Chondrocyte (in vitro differentiated cells): ENCODE measurements at regions not wholly inside any gene's neighbourhood (a gene's known extent, or its start where the extent isn't known, plus 50 kb on each side); places are given as distances from the start of the nearest gene placed in this dataset.
"Not testable (repeated sequence)": the region's sequence is repeated elsewhere in the genome, so short reads cannot be mapped to it uniquely, and the experiment has no call there.

ENCODE experiments used
- DNase-seq: peaks from one replicate; pipeline ENCODE4 v3.0.0; 2021; ENCODE audit warnings: mixed read lengths, low spot score
- H3K27ac Mint-ChIP-seq: one replicate; pipeline ENCODE4 v1.8.0; 2021; ENCODE audit warnings: mild to moderate bottlenecking, moderate library complexity, mixed read lengths; ENCODE audit not compliant: unreplicated experiment
- H3K27me3 Mint-ChIP-seq: 2 replicates; pipeline ENCODE4 v1.8.0; 2021; ENCODE audit warnings: low read depth, mixed read lengths
- H3K36me3 Mint-ChIP-seq: 2 replicates; pipeline ENCODE4 v1.8.0; 2021; ENCODE audit warnings: low read depth, mixed read lengths
- H3K4me1 Mint-ChIP-seq: 2 replicates; pipeline ENCODE4 v1.8.0; 2021; ENCODE audit warnings: low read depth, mild to moderate bottlenecking, mixed read lengths
- H3K4me3 Mint-ChIP-seq: one replicate; pipeline ENCODE4 v1.8.0; 2021; ENCODE audit warnings: mild to moderate bottlenecking, moderate library complexity, mixed read lengths; ENCODE audit not compliant: unreplicated experiment
- H3K9me3 Mint-ChIP-seq: 2 replicates; pipeline ENCODE4 v1.8.0; 2021; ENCODE audit warnings: low read depth, mixed read lengths
- TF ChIP-seq, protein P1 (sequence below): fragments of 200-600 bp; sonication (generic); IDR thresholded peaks from 2 replicates; pipeline ENCODE4 v1.5.0; 2021; ENCODE audit warnings: antibody characterized with exemption, mild to moderate bottlenecking, moderate library complexity

DNA sequence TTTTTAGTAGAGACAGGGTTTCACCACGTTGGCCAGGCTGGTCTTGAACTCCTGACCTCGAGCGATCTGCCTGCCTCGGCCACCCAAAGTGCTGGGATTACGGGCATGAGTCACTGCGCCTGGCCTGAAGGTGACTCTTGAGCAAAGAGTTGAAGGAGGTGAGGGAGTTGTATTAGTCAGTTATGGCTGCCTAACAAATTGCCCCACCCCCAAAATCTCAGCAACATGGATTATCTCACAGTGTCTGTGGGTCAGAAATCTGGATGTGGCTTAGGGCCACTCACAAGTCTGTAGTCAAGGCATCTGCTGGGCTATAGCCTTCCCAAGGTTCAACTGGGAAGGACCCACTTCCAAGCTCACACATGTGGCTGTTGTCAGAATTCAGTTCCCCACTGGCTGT is 52.8 kb upstream of the ADGRE5 start:
- Mint-ChIP-seq H3K4me1 (peaks cover 7% of the 10 kb centered on the region), H3K9me3 (no peaks in the 10 kb centered on the region), H3K27me3 (no peaks in the 10 kb centered on the region), H3K4me3 (no peak overlapping the region), H3K36me3 (no peaks in the 10 kb centered on the region), H3K27ac (no peak overlapping the region)
- TF ChIP-seq, protein P1, sequence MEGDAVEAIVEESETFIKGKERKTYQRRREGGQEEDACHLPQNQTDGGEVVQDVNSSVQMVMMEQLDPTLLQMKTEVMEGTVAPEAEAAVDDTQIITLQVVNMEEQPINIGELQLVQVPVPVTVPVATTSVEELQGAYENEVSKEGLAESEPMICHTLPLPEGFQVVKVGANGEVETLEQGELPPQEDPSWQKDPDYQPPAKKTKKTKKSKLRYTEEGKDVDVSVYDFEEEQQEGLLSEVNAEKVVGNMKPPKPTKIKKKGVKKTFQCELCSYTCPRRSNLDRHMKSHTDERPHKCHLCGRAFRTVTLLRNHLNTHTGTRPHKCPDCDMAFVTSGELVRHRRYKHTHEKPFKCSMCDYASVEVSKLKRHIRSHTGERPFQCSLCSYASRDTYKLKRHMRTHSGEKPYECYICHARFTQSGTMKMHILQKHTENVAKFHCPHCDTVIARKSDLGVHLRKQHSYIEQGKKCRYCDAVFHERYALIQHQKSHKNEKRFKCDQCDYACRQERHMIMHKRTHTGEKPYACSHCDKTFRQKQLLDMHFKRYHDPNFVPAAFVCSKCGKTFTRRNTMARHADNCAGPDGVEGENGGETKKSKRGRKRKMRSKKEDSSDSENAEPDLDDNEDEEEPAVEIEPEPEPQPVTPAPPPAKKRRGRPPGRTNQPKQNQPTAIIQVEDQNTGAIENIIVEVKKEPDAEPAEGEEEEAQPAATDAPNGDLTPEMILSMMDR, result no peak
- DNase-seq, result no peak

DNA sequence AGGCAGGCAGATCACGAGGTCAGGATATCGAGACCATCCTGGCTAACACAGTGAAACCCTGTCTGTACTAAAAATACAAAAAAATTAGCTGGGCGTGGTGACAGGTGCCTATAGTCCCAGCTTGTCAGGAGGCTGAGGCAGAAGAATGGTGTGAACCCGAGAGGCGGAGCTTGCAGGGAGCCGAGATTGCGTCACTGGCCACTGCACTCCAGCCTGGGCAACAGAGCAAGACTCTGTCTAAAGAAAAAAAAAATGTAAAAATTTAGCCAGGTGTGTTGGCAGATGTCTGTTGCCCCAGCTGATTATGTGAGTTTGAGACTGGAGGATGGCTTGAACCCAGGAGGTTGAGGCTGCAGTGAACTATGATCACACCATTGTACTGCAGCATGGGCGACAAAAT is 54.2 kb upstream of the ADGRE5 start:
- not testable (repeated sequence) for H3K27ac Mint-ChIP-seq, H3K27me3 Mint-ChIP-seq, DNase-seq, H3K4me3 Mint-ChIP-seq, H3K4me1 Mint-ChIP-seq, H3K36me3 Mint-ChIP-seq, H3K9me3 Mint-ChIP-seq

DNA sequence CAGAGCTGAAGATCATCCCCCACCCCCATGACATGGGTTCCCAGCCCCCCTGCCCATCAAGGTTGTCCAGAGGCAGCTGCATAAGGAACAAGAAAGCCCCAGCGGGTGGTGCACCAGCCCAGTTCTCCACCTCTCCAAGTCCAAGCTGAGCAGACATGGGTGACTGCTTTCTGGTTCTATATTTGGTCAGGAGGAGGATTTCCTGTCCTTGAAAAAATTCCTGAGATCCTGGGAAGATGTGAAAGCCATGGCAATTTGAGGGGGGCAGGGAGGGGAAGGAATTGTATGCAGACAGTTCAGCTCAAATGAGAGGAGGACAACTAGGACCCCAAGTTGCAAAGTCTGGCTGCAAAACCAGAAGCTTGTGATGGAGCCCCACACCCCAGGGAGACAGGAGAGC is 55.4 kb upstream of the ADGRE5 start:
- Mint-ChIP-seq H3K27me3 (no peaks in the 10 kb centered on the region), H3K36me3 (no peaks in the 10 kb centered on the region), H3K9me3 (no peaks in the 10 kb centered on the region), H3K4me3 (no peak overlapping the region), H3K4me1 (peaks cover 7% of the 10 kb centered on the region), H3K27ac (no peak overlapping the region)
- DNase-seq, result no peak
- TF ChIP-seq, protein P1, result no peak

DNA sequence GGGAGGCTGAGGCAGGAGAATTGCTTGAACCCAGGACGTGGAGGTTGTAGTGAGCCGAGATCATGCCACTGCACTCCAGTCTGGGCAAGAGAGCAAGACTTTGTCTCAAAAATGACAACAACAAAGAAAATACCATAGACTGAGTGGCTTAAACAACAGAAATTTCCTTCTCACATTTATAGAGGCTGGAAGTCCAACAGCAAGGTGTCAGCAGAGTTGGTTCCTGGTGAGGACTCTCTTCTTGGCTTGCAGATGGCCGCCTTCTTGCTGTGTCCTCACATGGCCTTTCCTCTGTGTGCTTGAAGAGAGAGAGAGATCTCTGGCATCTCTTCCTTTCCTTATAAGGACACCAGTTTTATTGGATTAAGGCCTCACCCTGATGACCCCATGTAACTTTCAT is 56.1 kb upstream of the ADGRE5 start:
- Mint-ChIP-seq H3K4me3 (no peak overlapping the region), H3K4me1 (peaks cover 7% of the 10 kb centered on the region), H3K36me3 (peaks cover 1% of the 10 kb centered on the region), H3K27me3 (no peaks in the 10 kb centered on the region), H3K9me3 (peaks cover 4% of the 10 kb centered on the region), H3K27ac (no peak overlapping the region)
- TF ChIP-seq, protein P1, result no peak
- no peak for DNase-seq

DNA sequence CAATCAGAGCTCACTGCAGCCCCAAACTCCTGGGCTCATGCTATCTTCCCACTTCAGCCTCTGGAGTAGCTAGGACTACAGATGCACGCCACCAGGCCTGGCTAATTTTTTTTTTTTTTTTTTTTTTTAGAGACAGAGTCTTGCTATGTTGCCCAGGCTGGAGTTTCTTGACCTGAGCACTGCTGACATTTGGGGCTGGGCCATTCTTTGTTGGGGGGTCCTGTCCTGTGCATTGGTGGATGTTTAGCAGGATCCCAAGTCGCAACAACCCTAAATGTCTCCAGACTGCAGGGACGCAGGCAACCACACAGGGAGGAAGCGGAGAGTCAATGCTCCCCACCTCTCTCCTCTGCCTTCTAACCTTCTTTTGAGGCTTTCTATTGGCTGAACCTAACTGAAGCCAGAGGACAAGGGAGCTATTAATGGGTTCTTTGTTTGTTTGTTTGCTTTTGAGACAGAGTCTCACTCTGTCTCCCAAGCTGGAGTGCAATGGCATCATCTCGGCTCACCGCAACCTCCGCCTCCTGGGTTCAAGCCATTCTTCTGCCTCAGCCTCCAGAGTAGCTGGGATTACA is 58.3 kb upstream of the ADGRE5 start:
- Mint-ChIP-seq H3K36me3 (peaks cover 3% of the 10 kb centered on the region), H3K4me3 (no peak overlapping the region), H3K27me3 (no peaks in the 10 kb centered on the region), H3K4me1 (peaks cover 7% of the 10 kb centered on the region), H3K9me3 (peaks cover 9% of the 10 kb centered on the region), H3K27ac (no peak overlapping the region)
- DNase-seq, result no peak
- TF ChIP-seq, protein P1, result no peak

DNA sequence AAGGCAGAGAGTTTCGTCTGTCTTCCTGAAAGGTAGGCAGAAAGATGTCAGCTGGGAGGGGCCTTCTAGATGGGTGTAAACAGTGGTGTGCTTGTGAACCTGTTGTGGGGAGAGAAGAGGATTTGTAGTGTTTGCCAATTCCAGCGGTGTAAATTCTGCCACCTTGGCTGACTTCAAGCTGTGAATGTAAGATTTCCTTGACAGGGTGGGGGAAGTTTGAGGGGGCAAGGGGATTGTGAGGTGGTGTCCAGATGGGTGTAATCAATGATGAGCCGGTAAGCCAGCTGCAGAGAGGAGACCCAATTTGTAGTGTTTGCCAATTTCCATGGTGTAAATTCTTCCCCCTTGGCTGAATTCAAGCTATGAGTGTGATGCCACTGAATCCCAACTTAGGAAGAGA is 61.0 kb upstream of the ADGRE5 start:
- Mint-ChIP-seq H3K27me3 (no peaks in the 10 kb centered on the region), H3K4me3 (no peak overlapping the region), H3K36me3 (peaks cover 3% of the 10 kb centered on the region), H3K4me1 (no peaks in the 10 kb centered on the region), H3K9me3 (peaks cover 9% of the 10 kb centered on the region), H3K27ac (no peak overlapping the region)
- no peak for DNase-seq
- TF ChIP-seq, protein P1, result no peak

DNA sequence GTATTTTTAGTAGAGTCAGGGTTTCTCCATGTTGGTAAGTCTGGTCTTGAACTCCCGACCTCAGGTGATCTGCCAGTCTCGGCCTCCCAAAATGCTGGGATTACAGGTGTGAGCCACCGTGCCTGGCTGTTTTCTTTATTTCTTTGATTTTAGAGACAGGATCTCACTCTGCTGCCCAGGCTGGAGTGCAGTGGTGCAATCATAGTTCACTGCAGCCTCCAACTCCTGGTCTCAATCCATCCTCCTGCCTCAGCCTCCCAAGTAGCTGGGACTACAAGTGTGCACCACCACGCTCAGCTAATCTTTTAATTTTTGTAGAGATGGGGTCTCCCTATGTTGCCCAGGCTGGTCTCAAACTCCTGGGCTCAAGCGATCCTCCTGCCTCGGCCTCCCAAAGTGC is 61.5 kb upstream of the ADGRE5 start:
- not testable (repeated sequence) for H3K4me3 Mint-ChIP-seq, H3K27ac Mint-ChIP-seq, H3K27me3 Mint-ChIP-seq

More for the DNA sequence above, 61.5 kb upstream of the ADGRE5 start:
- not testable (repeated sequence) for H3K4me1 Mint-ChIP-seq, DNase-seq, H3K36me3 Mint-ChIP-seq, H3K9me3 Mint-ChIP-seq
